CD8-positive, alpha-beta memory T cell (primary cell): ENCODE measurements at regions not wholly inside any gene's neighbourhood (a gene's known extent, or its start where the extent isn't known, plus 50 kb on each side); places are given as distances from the start of the nearest gene placed in this dataset.

Experiments
- CTCF ChIA-PET: fragments of 350-600 bp; sonication (Branson Sonifier 250); formaldehyde crosslinking; loops from one replicate; lab custom pipeline; 2021; ENCODE audit warnings: antibody characterized with exemption; lab: Charles Lee
- POLR2A ChIA-PET: fragments of 350-600 bp; sonication (Branson Sonifier 250); formaldehyde crosslinking; loops from one replicate; lab custom pipeline; 2021; ENCODE audit warnings: antibody characterized with exemption; lab: Charles Lee
- DNase-seq, 5 donors: peaks; one replicate each; pipeline versions ENCODE4 v3.0.0 to v3.0.0-alpha.2; 2020 to 2022; ENCODE audit warnings: mixed read lengths in 1 of 5
- H3K27ac ChIP-seq: one replicate; pipeline ENCODE4 v1.7.0; 2013; ENCODE audit warnings: low read depth, mild to moderate bottlenecking, low read length, moderate library complexity
- H3K27me3 ChIP-seq: 2 replicates; pipeline ENCODE4 v1.7.0; 2013; ENCODE audit warnings: low read length, mild to moderate bottlenecking; ENCODE audit not compliant: insufficient read depth, poor library complexity, severe bottlenecking
- H3K36me3 ChIP-seq: 2 replicates; pipeline ENCODE4 v1.7.0; 2013; ENCODE audit warnings: mild to moderate bottlenecking, low read length, moderate library complexity; ENCODE audit not compliant: insufficient read depth
- H3K4me1 ChIP-seq: 2 replicates; pipeline ENCODE4 v1.7.0; 2013; ENCODE audit warnings: mild to moderate bottlenecking, low read length, moderate library complexity; ENCODE audit not compliant: insufficient read depth
- H3K4me3 ChIP-seq: 2 replicates; pipeline ENCODE4 v1.7.0; 2013; ENCODE audit warnings: mild to moderate bottlenecking, low read length
- H3K9me3 ChIP-seq: 2 replicates; pipeline ENCODE4 v1.7.0; 2013; ENCODE audit warnings: mild to moderate bottlenecking, low read length
- H3K27ac Mint-ChIP-seq, 8 donors: one replicate each; pipeline ENCODE4 v1.8.0; 2020 to 2021; ENCODE audit warnings: mixed read lengths in 8 of 8, mild to moderate bottlenecking in 6 of 8, inconsistent platforms in 3 of 8, moderate library complexity in 3 of 8
- H3K27me3 Mint-ChIP-seq, 2 donors: one replicate each; pipeline ENCODE4 v1.8.0; 2020 to 2021; ENCODE audit warnings: mixed read lengths in 2 of 2, mild to moderate bottlenecking in 1 of 2, moderate library complexity in 1 of 2
- H3K36me3 Mint-ChIP-seq, 3 donors: one replicate each; pipeline ENCODE4 v1.8.0; 2020 to 2021; ENCODE audit warnings: mixed read lengths in 3 of 3, inconsistent platforms in 1 of 3, mild to moderate bottlenecking in 1 of 3
- H3K4me1 Mint-ChIP-seq, 3 donors: one replicate each; pipeline ENCODE4 v1.8.0; 2020 to 2021; ENCODE audit warnings: mixed read lengths in 3 of 3, inconsistent platforms in 1 of 3, mild to moderate bottlenecking in 1 of 3
- H3K4me3 Mint-ChIP-seq, 7 donors: one replicate each; pipeline ENCODE4 v1.8.0; 2020 to 2021; ENCODE audit warnings: mixed read lengths in 7 of 7, mild to moderate bottlenecking in 6 of 7, moderate library complexity in 4 of 7, inconsistent platforms in 2 of 7
- H3K9me3 Mint-ChIP-seq, 5 donors: one replicate each; pipeline ENCODE4 v1.8.0; 2020 to 2022; ENCODE audit warnings: mixed read lengths in 5 of 5, mild to moderate bottlenecking in 3 of 5, moderate library complexity in 2 of 5, inconsistent platforms in 1 of 5

- no peak overlapping the region for H3K4me3 ChIP-seq
Measured at GRCh38 chr15:69551391-69552056, 98.9 kb downstream of the RPLP1 start.

DNA sequence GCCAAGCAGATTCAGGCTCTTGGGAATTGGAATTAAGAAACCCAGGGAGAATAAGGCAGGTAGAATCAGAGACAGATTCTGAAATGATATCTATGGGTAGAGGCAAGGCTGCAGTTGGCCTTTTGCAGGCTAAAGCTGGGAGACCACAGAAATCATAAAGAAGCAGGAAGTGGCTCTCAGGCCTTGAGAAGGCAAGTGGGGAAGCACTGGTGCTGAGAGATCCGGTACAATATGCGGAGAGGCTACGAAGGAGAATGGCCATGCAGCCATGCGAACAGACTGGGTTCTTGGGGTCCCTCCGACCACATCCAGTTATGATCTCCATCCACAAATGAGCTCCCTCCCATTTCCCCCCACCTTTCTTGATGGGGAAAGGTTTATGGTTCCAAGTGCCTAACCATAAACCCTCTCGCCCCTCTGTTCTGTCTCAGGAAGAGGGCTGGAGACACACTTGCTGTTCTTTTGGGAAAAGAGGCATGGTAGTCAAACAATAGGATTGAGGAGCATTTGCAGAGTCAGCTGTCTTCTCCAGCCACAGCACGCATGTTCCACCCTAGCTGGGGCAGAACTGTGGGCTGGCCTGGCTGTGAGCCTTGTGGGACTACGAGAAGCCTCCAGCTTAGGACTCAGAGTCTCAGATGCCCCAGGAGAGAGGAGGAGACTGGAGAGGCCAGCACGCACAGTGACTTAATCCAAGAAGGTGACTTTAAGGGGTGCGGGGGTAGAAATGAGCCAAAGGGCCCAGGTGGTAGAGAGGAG, 99.6 kb downstream of the RPLP1 start:
- Mint-ChIP-seq H3K4me1 (no peaks in the 10 kb centered on the region), H3K27ac (no peak overlapping the region), H3K27me3 (peaks cover 11 to 22% of the 10 kb centered on the region in 2 donors), H3K4me3 (no peak overlapping the region), H3K9me3 (peaks cover 10 to 20% (median 15%) of the 10 kb centered on the region in 5 donors), H3K36me3 (no peaks in the 10 kb centered on the region)
- POLR2A ChIA-PET = no interaction called here
- no peak for DNase-seq
- H3K27ac ChIP-seq = no peak overlapping the region
- H3K9me3 ChIP-seq = no peaks in the 10 kb centered on the region
- no peak overlapping the region for H3K4me3 ChIP-seq
- no peaks in the 10 kb centered on the region for H3K36me3 ChIP-seq
- CTCF ChIA-PET = no interaction called here
- no peaks in the 10 kb centered on the region for H3K4me1 ChIP-seq
- H3K27me3 ChIP-seq = no peaks in the 10 kb centered on the region

More at GRCh38 chr15:69551391-69552056, 98.9 kb downstream of the RPLP1 start:
- Mint-ChIP-seq H3K36me3 (no peaks in the 10 kb centered on the region), H3K27me3 (peaks cover 11 to 22% of the 10 kb centered on the region in 2 donors), H3K9me3 (peaks cover 10 to 20% (median 15%) of the 10 kb centered on the region in 5 donors), H3K4me3 (no peak overlapping the region), H3K27ac (no peak overlapping the region), H3K4me1 (no peaks in the 10 kb centered on the region)
- ChIA-PET POLR2A (no interaction called here), CTCF (no interaction called here)
- no peaks in the 10 kb centered on the region for H3K4me1 ChIP-seq
- DNase-seq = no peak
- no peaks in the 10 kb centered on the region for H3K36me3 ChIP-seq
- H3K9me3 ChIP-seq = no peaks in the 10 kb centered on the region
- no peak overlapping the region for H3K27ac ChIP-seq
- H3K27me3 ChIP-seq = no peaks in the 10 kb centered on the region

DNA sequence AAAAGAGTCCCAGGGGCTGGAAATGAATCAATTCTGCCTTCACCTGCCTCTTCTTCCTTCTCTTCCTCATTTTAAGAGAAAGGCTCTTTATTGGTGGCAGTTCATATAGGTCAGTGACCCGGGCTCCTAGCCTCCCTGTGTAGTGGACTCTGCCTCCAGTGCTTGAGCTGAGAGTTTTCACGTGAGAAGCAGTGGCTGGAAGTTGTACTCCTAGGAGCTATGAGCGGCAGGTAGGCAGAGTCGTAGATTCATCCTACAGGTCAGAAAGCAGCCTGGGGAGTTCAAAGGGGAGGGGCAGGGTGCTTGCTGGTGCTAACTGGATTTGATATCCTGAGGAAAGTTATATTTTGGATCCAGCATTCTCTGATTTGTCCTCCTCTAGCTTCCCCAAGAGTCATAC, 101.1 kb downstream of the RPLP1 start:
- Mint-ChIP-seq H3K27me3 (peaks cover 8 to 16% of the 10 kb centered on the region in 2 donors), H3K9me3 (peaks cover 10 to 20% (median 15%) of the 10 kb centered on the region in 5 donors), H3K27ac (no peak overlapping the region), H3K36me3 (no peaks in the 10 kb centered on the region), H3K4me1 (no peaks in the 10 kb centered on the region), H3K4me3 (no peak overlapping the region)
- Histone ChIP-seq H3K9me3 (no peaks in the 10 kb centered on the region), H3K36me3 (no peaks in the 10 kb centered on the region), H3K27ac (no peak overlapping the region), H3K4me1 (no peaks in the 10 kb centered on the region), H3K27me3 (no peaks in the 10 kb centered on the region), H3K4me3 (no peak overlapping the region)
- POLR2A ChIA-PET = interaction anchor here (0.6 kb wide), 1 partner anchor 12 kb away, joined by 3 read pairs; no protein-coding TSS in a partner anchor
- CTCF ChIA-PET = no interaction called here
- DNase-seq = no peak

DNA sequence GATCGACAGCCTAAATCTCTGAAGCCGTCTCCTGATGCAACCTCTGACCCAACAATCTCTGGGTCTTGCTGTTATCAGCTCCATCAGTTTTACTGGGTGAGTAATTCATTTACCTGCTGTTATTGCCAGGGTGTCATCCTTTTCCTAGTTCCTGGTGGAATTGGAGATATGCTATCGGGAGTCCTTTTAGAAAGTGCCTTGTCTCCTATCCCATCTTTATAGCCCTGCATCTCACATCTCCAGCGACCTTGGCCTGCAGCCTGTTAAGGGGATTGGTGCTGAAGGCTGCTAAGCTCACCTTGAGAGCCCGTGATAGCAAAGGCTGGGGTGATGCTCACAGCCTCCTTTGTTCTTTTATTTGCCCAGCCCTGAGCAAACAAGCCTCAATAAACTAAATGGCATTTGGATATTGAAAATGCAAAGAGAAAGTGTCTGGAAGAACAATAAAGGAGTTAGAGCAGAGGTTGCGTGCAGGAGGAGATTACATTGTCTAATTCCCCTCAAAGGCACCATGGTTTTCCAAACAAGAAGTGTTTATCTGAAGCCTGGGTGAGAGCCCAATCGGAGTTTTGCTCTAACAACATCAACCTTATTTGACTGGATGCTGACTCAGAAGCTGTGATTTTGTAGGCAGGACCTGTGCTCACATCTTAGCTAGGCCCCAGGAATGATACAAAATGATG, 101.8 kb downstream of the RPLP1 start:
- Histone ChIP-seq H3K9me3 (no peaks in the 10 kb centered on the region), H3K4me1 (no peaks in the 10 kb centered on the region), H3K27ac (no peak overlapping the region), H3K27me3 (no peaks in the 10 kb centered on the region), H3K4me3 (no peak overlapping the region), H3K36me3 (no peaks in the 10 kb centered on the region)
- peaks cover 6 to 9% of the 10 kb centered on the region in 2 donors for H3K27me3 Mint-ChIP-seq
- POLR2A ChIA-PET = no interaction called here
- no peak overlapping the region for H3K27ac Mint-ChIP-seq
- H3K36me3 Mint-ChIP-seq = no peaks in the 10 kb centered on the region
- CTCF ChIA-PET = no interaction called here
- H3K4me3 Mint-ChIP-seq = no peak overlapping the region
- H3K4me1 Mint-ChIP-seq = no peaks in the 10 kb centered on the region
- no peak for DNase-seq
- H3K9me3 Mint-ChIP-seq = peaks cover 10 to 20% (median 15%) of the 10 kb centered on the region in 5 donors

- H3K36me3 ChIP-seq = no peaks in the 10 kb centered on the region
- ChIA-PET CTCF (no interaction called here), POLR2A (no interaction called here)
- Mint-ChIP-seq H3K36me3 (no peaks in the 10 kb centered on the region), H3K4me1 (no peaks in the 10 kb centered on the region), H3K4me3 (no peak overlapping the region), H3K27ac (no peak overlapping the region), H3K9me3 (peaks cover 10 to 19% (median 15%) of the 10 kb centered on the region in 5 donors), H3K27me3 (peaks cover 3 to 6% of the 10 kb centered on the region in 2 donors)
- no peaks in the 10 kb centered on the region for H3K4me1 ChIP-seq
- no peaks in the 10 kb centered on the region for H3K27me3 ChIP-seq
- no peak overlapping the region for H3K4me3 ChIP-seq
- no peak for DNase-seq
- no peaks in the 10 kb centered on the region for H3K9me3 ChIP-seq
- H3K27ac ChIP-seq = no peak overlapping the region
Measured at GRCh38 chr15:69555080-69555479, 102.5 kb downstream of the RPLP1 start.

DNA sequence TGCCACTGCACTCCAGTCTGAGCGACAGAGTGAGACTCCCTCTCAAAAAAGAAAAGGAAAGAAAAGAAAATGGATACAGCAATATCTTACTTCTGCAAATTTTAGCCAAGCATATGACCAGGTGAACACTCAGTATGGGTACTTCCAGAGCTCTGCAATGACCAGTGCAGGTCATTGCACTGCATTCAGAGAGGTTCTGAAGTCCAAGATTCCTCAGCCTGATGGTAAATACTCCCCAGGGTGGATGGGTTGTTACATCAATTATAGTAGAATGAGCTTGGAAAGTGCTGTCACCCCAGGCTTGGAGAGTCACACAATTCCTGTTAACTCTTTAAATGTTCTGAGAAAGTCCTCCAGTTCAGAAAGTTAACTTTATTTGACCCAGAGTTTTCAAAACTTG, 103.7 kb downstream of the RPLP1 start:
- H3K4me3 Mint-ChIP-seq = no peak overlapping the region
- H3K4me3 ChIP-seq = no peak overlapping the region
- H3K27me3 ChIP-seq = no peaks in the 10 kb centered on the region
- CTCF ChIA-PET = no interaction called here
- H3K27ac Mint-ChIP-seq = no peak overlapping the region
- peaks cover 7 to 12% (median 8%) of the 10 kb centered on the region in 5 donors for H3K9me3 Mint-ChIP-seq
- H3K27me3 Mint-ChIP-seq = peaks cover 0 to 3% of the 10 kb centered on the region in 2 donors
- no peak for DNase-seq
- no peaks in the 10 kb centered on the region for H3K36me3 Mint-ChIP-seq
- H3K36me3 ChIP-seq = no peaks in the 10 kb centered on the region
- no peaks in the 10 kb centered on the region for H3K4me1 ChIP-seq
- POLR2A ChIA-PET = no interaction called here
- H3K27ac ChIP-seq = no peak overlapping the region
- H3K9me3 ChIP-seq = no peaks in the 10 kb centered on the region
- no peaks in the 10 kb centered on the region for H3K4me1 Mint-ChIP-seq

DNA sequence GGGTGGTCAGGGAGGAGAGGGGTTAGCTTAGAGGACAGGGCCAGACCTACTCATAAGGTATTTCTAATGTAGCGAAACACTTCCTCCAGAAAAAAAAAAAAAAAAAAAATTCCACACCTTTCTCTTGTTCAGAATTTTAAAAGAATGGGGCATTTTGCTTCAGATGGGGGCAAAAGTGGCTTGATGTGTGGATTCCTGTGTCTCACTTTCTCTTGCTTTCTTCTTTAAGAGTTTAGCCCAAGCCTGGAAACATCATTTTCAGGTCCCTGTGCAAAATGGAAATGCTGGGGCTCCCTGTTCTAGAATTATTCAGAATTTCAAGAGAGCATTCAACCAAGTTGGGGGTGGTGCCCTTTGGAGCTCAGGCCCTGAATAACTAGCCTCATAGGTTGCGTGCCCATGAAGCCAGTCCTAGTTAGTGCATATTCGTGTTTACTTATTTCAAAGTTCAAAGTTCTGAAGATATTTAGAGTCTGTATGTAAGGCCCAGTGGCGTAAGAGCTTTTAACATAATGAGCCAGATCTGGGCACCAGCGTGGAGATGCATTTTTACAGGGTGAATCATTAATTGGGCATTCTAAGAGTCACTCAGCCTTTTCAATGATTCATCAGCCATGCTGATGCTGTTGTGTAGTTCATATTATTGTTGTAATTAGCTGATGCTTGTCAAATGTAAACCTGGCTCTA, 104.5 kb downstream of the RPLP1 start:
- ChIA-PET CTCF (no interaction called here), POLR2A (no interaction called here)
- H3K4me1 ChIP-seq = no peaks in the 10 kb centered on the region
- peaks cover 3% of the 10 kb centered on the region for H3K27me3 ChIP-seq
- H3K27ac ChIP-seq = no peak overlapping the region
- H3K4me3 ChIP-seq = no peak overlapping the region
- no peaks in the 10 kb centered on the region for H3K36me3 Mint-ChIP-seq
- peaks cover 0 to 6% of the 10 kb centered on the region in 2 donors for H3K27me3 Mint-ChIP-seq
- no peak overlapping the region for H3K4me3 Mint-ChIP-seq
- no peaks in the 10 kb centered on the region for H3K9me3 ChIP-seq
- peaks cover 0 to 5% (median 0%) of the 10 kb centered on the region in 5 donors for H3K9me3 Mint-ChIP-seq
- no peak overlapping the region for H3K27ac Mint-ChIP-seq
- no peaks in the 10 kb centered on the region for H3K36me3 ChIP-seq
- DNase-seq = no peak
- H3K4me1 Mint-ChIP-seq = no peaks in the 10 kb centered on the region
